Renal cortical epithelial cell (primary cell): ENCODE measurements at regions not wholly inside any gene's neighbourhood (a gene's known extent, or its start where the extent isn't known, plus 50 kb on each side); places are given as distances from the start of the nearest gene placed in this dataset.
"Not testable (repeated sequence)": the region's sequence is repeated elsewhere in the genome, so short reads cannot be mapped to it uniquely, and the experiment has no call there.

Source experiments
- DNase-seq: peaks from one replicate; pipeline ENCODE4 v3.0.0-alpha.2; 2011; ENCODE audit warnings: low read depth

DNA sequence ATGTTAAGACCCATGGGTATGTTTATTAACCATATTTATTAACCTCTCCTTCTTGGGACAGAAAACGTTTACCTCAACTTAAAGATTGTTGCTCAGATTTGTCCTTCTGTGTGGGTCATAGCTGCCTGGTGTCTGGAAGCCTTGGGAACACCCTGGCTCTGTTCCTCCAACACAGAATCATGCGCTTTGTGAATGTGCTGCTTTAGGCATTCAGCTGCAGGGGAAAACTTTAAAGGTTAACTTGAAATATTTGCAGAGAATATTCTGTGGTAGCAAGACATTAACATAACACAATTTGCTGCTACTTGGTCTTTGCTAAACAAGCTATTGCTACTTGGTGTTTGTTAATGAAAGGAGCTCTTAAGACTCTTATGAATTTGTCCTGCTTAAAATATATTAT, 50.5 kb upstream of the THOC3 start:
- not testable (repeated sequence) for DNase-seq

DNA sequence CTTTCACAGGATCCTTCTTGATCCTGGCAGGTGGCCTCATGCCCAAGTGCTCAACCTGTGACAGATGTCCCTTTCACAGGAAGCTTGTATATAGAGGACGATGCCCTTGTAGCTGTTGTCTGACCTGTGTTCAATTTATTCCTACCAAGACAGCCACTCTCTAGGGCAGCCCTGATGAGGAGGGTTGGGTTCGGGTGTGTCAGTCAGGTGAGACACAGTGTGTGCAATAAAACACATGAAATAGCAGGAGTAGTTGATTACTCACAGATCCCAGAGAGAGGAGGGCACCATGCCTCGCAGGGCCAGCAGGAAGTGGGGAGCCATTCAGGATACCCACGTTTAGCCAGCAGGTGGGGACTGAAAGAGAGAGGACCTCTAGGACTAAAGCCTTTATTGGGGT, 52.7 kb upstream of the THOC3 start:
- not testable (repeated sequence) for DNase-seq

- DNase-seq, result not testable (repeated sequence)
These were observed 55.4 kb upstream of the THOC3 start for GRCh38 chr5:176023535-176023934.

DNA sequence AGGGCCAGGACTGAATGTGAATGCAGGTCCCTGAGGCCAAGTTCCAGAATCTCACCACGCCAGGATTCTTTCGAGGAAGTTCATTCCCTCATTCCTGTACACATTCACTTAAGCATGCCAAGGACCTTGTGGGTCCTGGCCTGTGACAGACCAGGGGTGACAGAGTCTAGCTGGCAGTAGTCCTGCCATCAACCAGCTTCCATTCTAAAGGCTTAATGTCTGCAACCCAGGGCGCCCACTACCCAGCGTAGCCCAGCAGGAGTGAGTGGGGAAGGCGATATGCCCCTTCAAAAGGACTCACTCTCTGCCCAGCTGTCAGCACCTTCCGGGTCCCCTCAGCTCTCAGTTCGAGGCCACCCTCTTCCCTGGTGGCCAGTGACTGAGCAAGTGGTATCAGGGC, 61.3 kb upstream of the THOC3 start:
- not testable (repeated sequence) for DNase-seq

- DNase-seq, result not testable (repeated sequence)
These were observed 62.4 kb upstream of the THOC3 start for GRCh38 chr5:176030361-176031117.

DNA sequence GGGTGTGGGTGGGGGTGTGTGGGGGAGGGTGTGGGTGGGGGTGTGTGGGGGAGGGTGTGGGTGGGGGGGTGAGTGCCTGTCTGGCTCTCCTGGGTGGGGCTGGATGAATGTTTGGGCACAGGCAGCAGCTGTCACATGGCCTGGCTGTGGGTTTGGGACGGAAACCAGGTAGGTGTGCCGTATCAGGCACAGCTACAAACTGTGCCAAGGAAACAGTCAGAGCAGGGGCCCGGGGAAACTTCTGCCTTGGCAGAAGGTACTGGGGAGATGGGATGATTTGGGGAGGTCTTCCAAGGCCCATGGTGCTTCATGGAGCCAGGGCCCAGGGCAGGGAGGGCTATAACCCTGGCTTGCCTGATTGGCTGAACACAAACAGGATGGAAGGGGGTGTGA, 63.0 kb upstream of the THOC3 start:
- not testable (repeated sequence) for DNase-seq

DNA sequence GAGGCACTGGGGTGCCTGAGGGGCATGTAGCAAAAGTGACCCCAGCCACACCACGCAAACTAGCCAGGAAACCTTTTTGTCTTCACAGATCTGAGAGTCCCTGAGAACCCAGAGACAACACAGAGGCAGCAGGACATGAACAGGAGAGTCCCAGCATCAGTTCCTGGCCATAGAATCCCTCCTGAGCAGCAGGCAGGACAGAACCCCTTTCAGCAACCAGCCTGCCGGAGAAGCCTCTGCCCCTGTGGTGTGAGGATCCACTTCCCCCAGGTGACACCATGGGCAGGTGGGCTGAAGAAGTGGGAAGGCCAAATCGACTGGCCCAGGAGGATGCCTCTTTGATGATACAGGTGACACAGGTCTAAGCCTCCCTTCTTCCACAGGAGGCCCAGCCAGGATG, 65.1 kb upstream of the THOC3 start:
- DNase-seq, result not testable (repeated sequence)

- not testable (repeated sequence) for DNase-seq
These were observed 66.5 kb upstream of the THOC3 start for GRCh38 chr5:176034407-176035200.

DNA sequence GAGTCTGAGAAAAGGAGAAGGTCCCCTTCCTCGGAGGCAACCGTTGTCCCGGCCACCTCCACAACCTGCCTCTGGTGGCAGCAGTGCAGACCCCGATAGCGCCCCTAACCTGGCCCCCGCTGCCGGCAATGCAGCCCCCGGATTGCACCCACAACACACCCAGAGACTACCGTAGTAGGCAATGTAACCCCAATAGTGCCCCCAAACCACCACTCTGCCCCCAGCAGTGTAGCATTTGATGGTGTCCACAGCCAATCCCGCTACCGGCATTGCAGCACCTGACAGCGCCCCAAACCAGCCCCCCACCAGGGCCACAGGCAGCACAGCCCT, 67.1 kb upstream of the THOC3 start:
- DNase-seq, result not testable (repeated sequence)

DNA sequence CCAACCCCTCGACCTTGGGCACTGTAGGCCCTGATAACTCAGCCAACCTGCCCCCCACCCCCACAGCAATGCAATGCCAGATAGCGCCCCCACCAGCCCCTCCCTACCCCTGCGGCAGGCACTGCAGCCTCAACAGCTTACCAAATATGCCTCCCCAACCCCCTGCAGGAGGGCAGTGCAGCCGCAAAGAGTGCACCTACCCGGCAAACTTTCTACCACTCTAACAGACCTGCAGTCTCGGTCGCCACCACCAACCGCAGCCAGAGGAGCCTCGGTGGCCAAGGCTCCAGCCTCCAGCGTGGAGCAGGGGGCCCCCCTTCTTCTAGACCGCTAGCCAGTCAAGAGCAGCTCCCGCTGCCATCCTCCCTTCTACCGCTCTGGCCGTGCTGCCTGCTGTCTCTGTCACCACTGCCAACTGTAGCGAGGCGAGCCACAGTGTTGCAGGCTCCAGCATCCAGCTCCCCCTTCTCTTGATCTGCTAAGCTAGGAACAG, 67.7 kb upstream of the THOC3 start:
- DNase-seq, result not testable (repeated sequence)

DNA sequence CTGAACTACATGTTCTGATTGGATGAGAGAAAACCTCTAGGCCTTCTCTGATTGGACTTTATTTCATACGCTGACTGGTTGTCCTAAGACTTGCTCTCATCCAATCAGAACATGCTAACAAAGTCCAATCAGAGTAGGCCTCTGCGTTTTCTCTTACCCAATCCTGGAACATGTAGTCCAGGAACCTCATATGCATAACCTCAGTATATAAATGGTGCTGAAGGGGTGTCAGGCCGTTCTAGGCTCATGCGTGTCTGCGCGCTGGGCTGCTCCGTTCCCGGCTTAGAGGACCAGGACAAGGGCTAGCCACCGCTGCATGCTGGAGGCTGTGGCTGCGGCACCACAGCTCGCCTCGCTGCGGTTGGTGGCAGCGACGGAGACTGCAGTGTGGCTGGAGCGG, 68.3 kb upstream of the THOC3 start:
- DNase-seq, result not testable (repeated sequence)

DNA sequence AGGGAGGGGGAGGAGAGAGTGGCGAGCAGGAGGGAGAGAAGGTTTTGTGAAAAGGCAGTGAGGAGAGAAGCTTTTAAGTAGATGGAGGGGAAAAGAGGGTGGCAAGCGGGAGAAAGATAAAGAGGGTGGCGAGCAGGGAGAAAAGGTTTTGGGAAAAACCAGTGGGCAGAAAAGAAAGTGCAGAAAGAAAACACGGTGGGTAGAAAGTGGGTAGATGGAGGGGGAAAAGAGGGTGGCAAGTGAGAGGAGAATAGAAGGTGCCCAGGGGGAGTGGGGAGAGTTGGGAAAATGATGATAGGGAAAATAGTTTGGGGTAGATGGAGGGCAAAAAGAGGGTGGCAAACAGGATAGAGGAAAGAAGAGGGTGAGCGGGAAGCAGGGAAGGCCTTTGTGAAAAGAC, 69.1 kb upstream of the THOC3 start:
- not testable (repeated sequence) for DNase-seq

DNA sequence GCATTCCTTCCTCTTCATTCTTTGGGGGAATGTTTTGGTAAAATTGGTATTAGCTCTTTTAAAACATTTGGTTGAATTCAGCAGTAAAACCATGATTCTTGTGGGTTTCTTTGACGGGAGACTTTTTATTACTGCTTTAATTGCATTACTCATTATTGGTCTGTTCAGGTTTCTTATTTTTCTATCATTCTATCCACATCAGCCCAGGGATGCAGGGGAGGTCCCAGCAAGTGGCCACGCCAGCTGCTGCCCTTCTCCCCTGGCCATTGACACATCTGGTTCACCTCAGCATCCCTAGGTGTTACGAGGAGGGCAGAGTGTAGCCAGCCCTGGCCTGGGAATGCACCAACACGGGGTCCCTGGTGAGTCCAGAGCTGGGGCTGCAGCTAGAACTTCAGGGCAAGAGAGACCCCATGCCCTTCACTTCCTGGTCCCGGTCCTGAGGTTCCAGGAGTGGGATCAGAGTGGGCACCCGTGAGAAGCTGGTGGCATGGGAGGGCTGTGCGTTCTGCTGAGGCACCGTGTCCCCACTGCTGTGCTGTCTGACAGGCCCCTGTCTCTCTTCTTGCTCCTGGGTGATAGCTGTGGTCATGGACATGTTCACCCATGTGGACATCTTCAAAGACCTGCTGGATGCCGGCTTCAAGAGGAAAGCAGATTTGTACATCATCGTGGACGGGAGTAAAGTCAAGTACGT, 72.1 kb upstream of the THOC3 start:
- DNase-seq, result not testable (repeated sequence)

- DNase-seq, result not testable (repeated sequence)
These were observed 73.3 kb upstream of the THOC3 start for GRCh38 chr5:176041248-176041994.

GRCh38 chr5:176042020-176042658, 74.0 kb upstream of the THOC3 start:
- not testable (repeated sequence) for DNase-seq

- DNase-seq, result not testable (repeated sequence)
These were observed 75.2 kb upstream of the THOC3 start for GRCh38 chr5:176043252-176043829.

- DNase-seq, result not testable (repeated sequence)
These were observed 75.9 kb upstream of the THOC3 start for GRCh38 chr5:176043986-176044385.

DNA sequence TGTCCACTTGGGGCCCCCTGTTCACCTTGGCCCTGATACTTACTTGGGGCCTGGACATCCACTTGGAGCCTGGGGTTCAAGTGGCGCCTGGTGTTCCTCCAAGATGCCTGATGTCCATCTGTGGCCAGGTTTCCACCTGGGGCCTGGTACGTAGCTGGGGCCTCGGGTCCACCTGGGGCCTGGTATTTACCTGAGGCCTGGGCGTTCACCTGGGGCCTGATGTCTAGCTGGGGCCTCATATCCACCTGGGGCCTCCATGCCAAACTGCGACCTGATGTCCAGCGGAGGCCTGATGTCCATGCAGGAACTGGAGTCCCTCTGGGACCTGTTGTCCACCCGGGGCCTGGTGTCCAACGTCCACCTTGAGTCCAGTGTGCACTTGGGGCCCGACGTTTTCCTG, 76.3 kb upstream of the THOC3 start:
- DNase-seq, result not testable (repeated sequence)

GRCh38 chr5:176045442-176045841, 77.3 kb upstream of the THOC3 start:
- not testable (repeated sequence) for DNase-seq

DNA sequence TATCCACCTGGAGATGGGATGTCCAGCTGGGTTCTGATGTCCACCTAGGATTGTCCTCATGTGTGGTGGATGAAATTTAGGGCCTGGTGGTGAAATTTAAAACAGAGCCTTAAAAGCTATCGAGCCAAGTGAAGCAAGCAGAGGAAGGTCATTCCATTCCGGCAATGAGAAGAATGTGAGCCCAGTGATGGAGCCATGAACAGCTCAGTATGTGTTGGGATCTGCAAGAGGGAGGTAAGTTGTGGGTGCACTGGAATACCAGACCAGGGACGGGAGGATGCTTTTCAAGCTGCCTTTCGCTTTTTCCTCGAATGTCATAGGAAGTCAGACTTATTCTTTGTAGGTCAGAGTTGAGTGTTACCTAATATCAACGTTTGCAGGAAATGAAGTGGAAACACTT, 80.6 kb upstream of the THOC3 start:
- DNase-seq, result not testable (repeated sequence)
